ENCODE measurements at regions not wholly inside any gene's neighbourhood (a gene's known extent, or its start where the extent isn't known, plus 50 kb on each side); places are given as distances from the start of the nearest gene placed in this dataset.

DNA sequence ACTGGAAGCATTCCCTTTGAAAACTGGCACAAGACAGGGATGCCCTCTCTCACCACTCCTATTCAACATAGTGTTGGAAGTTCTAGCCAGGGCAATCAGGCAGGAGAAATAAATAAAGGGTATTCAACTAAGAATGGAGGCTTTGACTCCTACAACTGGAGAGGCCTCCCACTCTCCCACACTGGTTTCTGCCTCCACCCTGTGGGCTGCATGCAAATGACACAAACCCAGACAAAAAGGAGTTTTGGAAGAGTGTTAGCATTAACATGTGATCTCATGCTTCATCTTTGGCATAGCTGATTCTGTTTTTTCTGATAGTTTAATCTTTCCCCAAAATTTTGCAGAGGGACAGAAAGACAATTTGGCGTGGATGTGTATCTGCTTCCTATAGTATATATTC lies 80.8 kb upstream of the IQCM start:
- Mint-ChIP-seq H3K4me1 (ENCODE audit: unreplicated experiment) (no peaks in the 10 kb centered on the region), H3K27ac (no peak overlapping the region), H3K4me3 (no peak overlapping the region), H3K27me3 (peaks cover 3% of the 10 kb centered on the region), H3K36me3 (no peaks in the 10 kb centered on the region), H3K9me3 (no peaks in the 10 kb centered on the region)
- TF ChIP-seq CTCF (conservative IDR thresholded peaks at IDR 0.05), result peak; percentile 59
- DNase-seq (ENCODE audit: extremely low spot score, unreplicated experiment), result no peak

DNA sequence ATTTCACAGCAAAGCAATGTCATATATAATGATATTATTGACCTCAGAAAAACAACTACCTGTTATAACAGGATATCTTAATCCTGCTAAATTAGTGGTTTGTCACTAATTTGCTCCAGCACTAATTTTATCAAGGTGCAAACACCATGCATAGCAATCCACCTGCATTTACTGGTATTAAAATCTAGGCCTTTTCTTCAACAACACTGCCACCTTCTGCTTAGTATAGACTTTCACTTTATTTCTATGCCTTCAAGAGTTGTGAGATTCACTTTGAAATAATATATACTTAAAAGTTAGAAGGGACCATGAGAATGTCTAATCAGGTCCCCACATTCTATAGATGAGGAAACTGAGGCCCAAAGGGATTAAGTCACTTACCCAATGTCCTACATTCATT lies 82.1 kb upstream of the IQCM start:
- Mint-ChIP-seq H3K27me3 (peaks cover 3% of the 10 kb centered on the region), H3K4me1 (ENCODE audit: unreplicated experiment) (no peaks in the 10 kb centered on the region), H3K4me3 (no peak overlapping the region), H3K27ac (no peak overlapping the region), H3K9me3 (no peaks in the 10 kb centered on the region), H3K36me3 (no peaks in the 10 kb centered on the region)
- no peak for DNase-seq (ENCODE audit: extremely low spot score, unreplicated experiment)
- TF ChIP-seq CTCF (conservative IDR thresholded peaks at IDR 0.05), result peak; percentile 70

DNA sequence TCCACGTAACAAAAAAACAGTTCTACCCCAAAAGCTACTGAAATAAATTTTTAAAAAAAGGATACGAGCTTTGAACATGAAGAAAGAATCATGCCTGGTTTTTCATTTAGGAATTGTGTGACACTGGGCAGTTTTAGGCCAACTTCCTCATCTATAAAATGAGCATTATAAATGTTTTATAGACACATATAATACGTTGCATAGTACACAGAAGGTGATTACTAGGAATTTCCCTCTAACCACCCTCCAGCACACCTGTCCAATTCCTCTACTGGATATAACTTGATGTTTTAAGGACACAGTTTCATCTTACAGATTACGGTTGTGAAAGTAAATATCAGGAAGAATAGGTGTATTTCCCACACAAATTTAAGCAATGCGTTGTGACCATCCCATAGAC lies 85.5 kb upstream of the IQCM start:
- no peaks in the 10 kb centered on the region for H3K4me1 Mint-ChIP-seq (ENCODE audit: unreplicated experiment)
- no peak for DNase-seq (ENCODE audit: extremely low spot score, unreplicated experiment)
- no peaks in the 10 kb centered on the region for H3K9me3 Mint-ChIP-seq
- H3K27me3 Mint-ChIP-seq, result peaks cover 3% of the 10 kb centered on the region
- TF ChIP-seq CTCF (conservative IDR thresholded peaks at IDR 0.05), result no peak
- H3K4me3 Mint-ChIP-seq, result no peak overlapping the region
- H3K36me3 Mint-ChIP-seq, result no peaks in the 10 kb centered on the region
- no peak overlapping the region for H3K27ac Mint-ChIP-seq

- Mint-ChIP-seq H3K4me3 (no peak overlapping the region), H3K27me3 (peaks cover 3% of the 10 kb centered on the region), H3K27ac (no peak overlapping the region), H3K9me3 (no peaks in the 10 kb centered on the region), H3K4me1 (ENCODE audit: unreplicated experiment) (no peaks in the 10 kb centered on the region), H3K36me3 (no peaks in the 10 kb centered on the region)
- no peak for TF ChIP-seq CTCF (conservative IDR thresholded peaks at IDR 0.05)
- DNase-seq (ENCODE audit: extremely low spot score, unreplicated experiment), result no peak
Observed at GRCh38 chr4:149902242-149902641, 86.6 kb upstream of the IQCM start.

DNA sequence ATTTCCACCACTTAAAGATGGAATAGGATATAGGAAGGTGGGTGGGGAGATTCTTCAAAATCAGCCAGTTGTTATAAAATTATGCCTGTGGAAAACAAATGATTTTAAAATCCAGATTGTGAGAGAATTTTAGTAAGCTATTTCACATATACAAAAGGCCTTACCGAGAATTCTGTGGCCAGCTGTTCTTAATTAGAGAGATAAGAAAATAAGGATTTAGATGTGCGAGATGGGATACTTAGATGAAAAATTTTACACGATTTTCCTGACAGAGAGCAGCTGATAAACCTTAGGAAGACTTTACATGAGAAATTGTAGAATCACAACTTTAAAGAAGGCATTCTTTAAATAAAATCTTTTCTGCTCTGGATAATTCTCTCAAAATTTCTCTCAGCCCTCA lies 94.5 kb upstream of the IQCM start:
- Mint-ChIP-seq H3K9me3 (no peaks in the 10 kb centered on the region), H3K4me1 (ENCODE audit: unreplicated experiment) (peaks cover 34% of the 10 kb centered on the region)

More for the DNA sequence above, 94.5 kb upstream of the IQCM start:
- peaks cover 3% of the 10 kb centered on the region for H3K27me3 Mint-ChIP-seq
- no peaks in the 10 kb centered on the region for H3K36me3 Mint-ChIP-seq
- TF ChIP-seq CTCF (conservative IDR thresholded peaks at IDR 0.05), result no peak
- H3K4me3 Mint-ChIP-seq, result no peak overlapping the region
- no peak overlapping the region for H3K27ac Mint-ChIP-seq
- DNase-seq (ENCODE audit: extremely low spot score, unreplicated experiment), result no peak

All from type B pancreatic cell (in vitro differentiated cells).